GM21390 (cell line): ENCODE measurements at regions not wholly inside any gene's neighbourhood (a gene's known extent, or its start where the extent isn't known, plus 50 kb on each side); places are given as distances from the start of the nearest gene placed in this dataset.

Source experiments
- ATAC-seq: cut with Tn5 transposase; IDR thresholded peaks from one replicate; pipeline ENCODE4 v1.9.1; 2021; ENCODE audit not compliant: unreplicated experiment

DNA sequence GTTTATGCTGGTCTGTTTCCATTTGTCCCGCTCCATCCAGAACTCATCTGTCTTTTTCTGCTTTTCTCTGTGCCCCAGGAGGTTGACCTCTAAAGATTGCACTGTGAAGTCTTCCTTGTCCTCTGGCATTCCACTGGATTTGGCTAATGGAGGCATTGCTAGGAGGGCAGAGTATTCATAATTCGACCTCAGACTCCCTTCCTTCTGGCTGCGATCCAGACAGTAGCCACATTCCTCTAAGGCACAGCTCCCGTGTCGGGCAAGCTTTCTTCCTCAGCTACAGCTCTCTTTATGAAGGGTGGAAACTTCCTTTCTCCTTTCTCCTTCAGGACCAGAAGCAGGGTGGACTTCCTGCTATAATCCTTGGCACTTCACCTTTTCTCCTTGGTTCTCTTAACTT, 175.9 kb downstream of the BAMBI start:
- ATAC-seq = no peak

DNA sequence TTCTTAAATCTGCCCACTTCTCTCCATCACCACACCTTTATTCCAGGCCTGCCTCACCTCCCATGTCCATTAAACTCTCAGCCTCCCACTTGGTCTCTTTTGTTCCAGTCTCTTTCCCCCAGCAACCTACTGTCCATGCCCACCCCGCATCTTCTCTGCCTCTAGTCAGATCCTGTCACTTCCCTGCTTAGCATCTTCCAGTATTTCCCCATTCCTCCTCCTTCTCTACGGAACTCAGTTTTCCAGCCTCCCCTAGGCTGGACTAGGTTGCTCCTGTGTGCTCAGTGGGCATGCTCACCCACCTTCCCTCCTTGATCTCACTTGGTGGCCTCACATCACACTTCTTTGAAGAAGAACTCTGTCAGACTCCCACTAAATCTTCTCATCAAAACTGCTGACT, 179.8 kb downstream of the BAMBI start:
- ATAC-seq = no peak

DNA sequence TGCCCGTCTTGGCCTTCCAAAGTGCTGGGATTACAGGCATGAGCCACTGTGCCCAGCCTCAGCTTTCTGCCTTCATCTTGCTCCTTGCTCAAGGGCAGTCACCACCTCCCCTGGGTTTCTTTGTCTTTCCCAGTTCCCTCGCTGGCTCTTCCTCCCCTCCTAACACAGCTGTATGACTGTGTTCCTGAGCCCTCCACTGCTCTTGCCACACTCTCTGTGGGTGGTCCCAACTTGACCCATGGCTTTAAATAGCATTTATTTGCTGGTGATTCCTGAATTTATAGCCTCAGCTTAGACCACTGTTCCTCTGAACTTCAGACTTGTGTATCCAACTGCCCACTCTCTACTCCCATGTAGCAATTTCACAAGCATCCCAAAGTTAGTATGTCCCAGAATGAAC, 181.3 kb downstream of the BAMBI start:
- ATAC-seq = no peak

DNA sequence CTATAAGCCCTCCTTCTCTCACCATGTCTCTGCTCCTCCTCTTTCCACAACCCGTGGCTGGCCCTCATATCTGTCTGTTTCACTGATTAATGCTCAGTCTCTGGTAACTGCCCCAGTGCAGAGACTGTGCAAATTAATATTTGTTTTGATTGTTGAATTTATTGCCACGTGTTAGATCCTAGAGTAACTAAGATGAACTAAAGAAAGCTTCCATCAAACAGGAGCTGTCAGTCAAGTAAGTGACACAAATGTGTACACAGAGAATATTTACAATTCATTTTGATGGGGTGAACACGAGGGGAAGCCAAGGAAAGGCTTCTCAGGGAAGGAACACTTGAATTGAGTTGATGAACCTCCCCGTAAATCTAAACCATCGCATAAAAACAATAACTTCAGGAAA, 182.5 kb downstream of the BAMBI start:
- ATAC-seq = no peak

DNA sequence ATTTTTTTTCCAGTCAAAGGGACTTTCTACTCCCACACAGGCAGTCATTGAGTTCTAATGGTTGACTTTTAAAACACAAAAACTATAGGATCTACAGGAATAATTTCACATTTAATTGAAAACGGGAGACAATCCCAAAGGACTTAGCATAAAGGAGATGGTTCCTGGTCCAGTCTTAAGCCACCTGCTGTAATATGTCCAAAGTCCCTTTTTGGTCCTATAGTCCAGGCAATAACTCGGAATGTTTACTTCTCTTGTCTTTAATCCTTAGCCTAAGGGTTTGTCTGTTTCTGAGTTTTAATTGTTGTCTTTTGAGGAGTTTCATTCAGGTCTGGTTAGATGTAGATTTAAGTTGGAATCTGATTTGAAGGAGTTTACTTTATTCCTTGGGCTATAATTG, 184.9 kb downstream of the BAMBI start:
- ATAC-seq = no peak

DNA sequence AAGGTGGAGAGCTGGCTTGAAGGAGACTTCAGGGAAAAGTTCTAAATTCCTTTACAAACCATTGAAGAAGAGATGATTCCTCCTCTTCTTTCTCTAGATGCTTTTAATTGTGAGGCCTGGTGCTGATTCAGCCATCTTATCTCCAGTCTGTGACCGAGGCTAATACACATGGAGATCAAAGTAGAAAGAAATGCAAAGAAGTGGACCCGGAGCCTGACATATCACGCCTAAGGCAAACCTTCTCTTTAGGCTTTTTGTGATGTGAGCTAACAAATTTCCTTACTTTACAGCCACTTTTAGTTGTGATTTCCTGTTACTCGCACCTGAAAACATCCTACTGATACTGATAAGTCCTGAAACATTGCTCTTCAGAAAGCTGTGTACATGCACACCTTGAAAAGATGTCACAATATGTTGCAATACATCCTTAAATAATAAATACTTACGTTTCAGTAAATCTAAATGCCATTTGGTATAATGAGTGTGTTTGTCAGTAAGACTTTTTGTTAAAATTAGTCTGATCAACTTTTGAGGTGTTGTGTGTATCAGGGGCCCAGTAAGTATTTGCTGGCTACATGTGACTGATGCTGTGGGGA, 192.4 kb downstream of the BAMBI start:
- no peak for ATAC-seq

DNA sequence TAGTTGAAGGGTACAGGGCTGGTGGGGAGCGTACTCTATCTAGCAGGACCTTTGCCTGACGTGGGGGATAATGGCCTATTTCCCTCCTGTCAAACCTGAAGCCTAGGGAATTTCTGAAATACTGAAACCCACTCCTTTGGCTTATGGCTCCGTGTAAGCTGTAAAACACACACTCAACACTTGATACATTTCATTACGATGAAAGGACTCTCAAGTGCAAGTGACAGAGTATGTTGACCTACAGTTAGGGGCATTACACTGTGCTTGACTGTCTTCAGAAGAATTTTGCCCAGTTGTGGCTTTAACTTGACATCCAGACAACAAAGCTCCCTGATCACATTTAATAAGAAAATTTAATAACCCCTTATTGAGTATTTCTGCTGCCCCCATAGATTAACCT, 194.3 kb downstream of the BAMBI start:
- no peak for ATAC-seq

DNA sequence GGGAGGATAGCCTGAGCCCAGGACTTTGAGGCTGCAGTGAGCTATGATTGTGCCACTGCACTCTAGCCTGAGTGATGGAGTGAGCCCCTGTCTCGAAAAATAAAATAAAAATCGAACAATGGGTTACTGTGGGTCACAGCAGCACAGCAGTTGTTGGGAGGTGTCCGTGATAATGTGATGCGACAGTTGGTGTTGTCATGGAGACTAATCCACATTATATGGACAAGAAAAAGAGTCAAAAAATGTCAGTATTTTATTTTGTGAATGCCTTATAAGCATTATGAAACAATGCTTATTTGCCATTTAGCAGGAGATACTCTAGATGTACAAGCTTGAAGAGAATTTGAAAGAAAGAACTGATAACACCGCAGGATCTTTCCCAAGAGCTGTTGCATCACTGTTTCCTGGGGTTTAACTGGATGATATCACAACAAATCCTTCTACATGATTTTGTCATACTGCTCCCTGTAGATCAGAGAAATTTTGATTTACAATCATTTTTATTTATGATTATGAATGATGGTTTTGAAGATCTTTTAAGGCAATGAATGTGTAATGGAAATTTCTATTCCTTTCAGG, 195.4 kb downstream of the BAMBI start:
- ATAC-seq = no peak

DNA sequence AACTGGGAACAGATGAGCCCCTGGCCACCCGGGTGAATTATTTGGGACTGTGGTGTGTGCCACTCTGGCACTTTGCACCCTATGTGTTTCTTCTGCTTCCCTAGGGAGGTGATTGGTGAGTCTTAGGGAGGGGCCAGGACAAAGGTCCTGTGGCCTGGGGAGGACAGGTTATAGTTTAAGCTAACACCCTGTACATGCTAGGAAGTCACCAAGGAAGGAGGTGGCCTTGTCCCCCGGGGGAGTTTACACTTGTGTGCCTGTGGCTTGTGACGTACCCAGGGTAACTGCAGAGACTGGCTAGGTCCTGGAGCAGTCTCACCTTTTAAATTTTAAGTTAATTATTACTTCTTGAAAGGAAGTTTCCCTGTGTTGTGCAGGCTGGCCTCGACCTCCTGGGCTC, 196.2 kb downstream of the BAMBI start:
- ATAC-seq = no peak

DNA sequence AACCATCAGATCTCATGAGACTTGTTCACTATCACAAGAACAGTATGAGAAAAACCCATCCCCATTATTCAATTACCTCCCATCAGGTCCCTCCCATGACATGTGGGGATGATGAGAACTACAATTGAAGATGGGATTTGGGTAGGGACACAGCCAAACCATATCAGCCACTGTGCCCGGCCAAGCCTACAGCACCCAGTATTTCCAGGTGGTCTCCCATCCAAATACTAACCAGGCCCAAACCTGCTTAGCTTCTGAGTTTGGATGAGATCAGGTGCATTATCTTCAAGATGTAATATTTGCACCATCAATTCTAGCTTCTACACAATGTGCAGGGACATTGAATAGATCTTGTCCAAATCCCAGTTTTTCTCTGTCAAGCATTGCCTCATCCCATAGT, 196.9 kb downstream of the BAMBI start:
- no peak for ATAC-seq

DNA sequence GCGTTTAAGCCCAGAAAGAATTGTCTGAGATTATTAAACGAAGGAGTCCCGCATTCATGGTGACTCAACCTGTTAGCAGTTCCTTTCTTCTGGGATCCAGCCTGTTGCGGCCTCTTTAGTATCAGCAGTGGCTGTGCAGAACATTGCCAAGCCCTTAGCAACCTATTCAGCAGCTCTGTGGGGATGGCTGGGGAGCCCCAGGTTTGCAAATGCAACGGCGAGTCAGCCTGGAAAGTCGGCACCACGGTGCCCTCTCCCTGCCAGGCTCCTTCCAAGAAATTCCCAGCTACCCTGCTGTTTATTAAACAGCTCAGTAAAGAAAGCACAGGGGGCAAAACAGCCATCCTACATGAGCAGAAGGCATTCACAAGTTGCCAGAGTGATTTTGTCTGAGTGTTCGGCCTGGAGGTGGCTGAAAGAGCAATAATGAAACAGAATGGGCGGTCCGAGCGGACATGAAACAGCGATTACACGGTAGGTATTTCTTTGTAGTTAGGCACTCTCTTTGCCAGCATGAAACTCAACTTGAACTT, 198.3 kb downstream of the BAMBI start:
- no peak for ATAC-seq

DNA sequence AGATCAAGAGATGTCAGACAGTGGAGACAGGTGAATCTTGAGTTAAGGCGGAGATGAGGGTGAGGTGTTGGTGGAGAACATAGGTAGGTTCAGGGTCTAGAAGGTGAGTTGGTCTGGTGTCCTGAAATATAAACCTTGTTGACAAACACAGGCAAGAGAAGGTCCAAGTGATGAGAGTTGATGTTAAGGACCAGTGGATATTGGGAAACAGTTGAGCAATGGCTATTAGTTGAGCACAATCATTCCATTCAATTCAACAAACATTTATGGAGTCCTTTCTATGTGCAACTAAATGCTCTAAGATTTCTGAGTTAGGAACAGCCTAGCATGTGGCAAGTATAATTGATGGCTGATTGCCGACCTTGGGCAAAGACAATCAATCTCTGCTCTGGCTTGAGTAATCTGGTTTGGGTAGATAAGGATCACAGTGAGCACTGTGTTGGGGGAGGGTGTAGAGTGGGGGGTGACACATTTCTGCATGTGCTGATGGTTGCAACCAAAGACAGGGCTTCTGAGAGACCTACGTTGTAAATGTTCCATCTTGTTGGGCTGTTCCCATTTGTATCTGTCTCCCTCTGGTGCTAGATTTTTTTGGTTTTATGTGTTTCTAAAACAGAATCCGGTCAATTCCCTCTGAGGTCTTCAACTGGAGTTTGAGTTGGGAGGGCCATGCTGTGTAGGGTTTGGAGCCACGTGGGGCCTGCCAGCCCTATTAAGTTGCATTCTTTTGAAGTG, 201.1 kb downstream of the BAMBI start:
- no peak for ATAC-seq

DNA sequence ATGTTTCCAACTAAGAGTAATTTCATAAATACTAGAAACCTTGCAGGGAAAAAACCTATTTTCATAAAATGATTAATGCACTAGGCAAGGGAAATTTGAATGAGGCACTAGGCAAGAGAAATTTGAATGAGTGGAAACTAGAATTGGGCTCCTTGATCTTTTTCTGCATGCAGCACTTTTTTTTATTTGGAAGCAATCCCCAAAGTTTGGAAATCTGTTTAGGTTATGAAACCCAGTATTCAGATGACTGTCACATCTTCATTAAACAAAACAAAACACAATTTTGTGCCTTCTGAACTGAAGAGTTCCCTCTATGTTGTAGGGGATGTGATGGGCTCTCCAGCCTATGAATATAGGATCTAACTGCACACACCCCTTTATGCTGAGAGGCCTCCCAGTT, 201.9 kb downstream of the BAMBI start:
- ATAC-seq = no peak

DNA sequence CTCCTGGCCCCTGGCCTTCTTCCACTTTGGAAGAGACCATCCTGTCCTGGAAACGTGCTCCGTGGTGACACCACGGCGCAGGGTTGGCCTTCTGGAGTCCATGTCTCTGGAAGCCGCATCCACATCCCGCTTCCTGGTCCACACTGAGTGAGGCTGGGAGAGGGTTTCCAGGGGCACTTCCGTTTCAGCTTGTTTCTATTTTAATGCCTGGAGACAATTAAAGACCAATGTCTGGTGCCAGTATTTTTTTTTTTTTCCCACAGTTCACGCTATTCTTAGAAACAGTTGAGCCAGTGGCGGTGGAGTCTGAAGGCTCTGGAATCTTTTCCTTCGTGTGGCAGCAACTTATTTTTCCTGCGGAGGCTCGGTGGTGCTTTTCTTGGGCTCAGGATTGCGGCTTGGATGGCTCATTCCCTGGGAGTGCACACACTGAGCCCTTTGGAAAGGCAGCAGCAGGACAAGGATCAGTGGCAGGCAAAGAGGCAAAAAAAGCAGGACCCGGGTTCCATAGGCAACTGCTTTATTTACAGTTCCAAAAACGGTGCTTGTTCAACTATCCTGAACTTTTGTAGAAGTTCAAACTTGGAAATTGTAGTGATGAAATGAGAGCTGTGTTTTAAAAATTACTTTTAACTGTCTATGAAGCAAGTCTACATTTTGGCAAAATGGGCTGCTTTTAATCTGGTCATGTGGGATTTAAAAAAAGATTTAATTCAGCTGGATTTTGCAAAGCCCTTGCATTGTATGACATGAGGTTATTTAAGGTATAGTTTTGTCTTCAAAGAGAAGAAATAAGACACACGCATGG, 202.8 kb downstream of the BAMBI start:
- no peak for ATAC-seq

DNA sequence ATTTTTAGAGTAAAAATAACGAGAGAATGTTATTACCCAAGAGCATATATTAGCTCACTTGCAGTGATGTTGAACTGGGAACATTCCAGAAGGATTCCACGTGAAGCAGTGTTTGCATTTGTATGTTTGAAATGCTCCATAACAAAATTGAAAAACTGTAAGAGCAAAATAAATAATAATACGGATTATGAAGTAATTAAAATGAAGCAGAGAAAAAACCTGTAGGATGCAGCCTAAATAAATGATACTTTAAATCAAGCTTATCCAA, 203.3 kb downstream of the BAMBI start:
- ATAC-seq = no peak

DNA sequence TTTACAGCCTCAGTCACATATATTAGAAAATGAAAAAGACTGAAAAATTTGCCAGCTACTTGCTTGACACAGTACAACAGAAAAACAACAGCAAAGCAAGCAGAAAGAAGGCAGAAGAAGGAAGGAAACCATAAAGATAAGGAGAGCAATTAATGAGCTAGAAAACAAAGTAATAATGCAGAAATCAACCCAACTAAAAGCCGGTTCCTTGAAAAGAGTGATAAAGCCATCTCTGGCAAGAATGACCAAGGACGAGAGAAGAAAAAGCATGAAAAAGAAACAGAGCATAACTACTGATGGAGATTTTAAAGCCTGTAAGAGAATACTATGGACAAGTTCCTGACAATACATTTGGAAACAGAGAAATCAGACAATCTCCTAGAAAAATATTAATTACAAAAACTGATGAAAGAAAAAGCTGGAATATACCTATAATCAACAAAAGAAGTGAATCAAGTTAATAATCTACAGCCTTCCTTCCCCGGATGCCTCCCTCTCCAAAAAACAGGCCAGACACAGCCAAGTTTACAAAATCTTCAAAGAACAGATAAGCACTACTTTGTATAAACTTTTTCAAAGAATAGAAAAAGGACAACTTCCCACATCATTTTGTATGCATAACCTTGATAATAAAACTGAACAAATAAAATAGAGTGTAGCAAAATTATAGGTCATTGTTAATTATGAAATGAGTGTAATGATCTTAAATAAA, 204.0 kb downstream of the BAMBI start:
- ATAC-seq = no peak

DNA sequence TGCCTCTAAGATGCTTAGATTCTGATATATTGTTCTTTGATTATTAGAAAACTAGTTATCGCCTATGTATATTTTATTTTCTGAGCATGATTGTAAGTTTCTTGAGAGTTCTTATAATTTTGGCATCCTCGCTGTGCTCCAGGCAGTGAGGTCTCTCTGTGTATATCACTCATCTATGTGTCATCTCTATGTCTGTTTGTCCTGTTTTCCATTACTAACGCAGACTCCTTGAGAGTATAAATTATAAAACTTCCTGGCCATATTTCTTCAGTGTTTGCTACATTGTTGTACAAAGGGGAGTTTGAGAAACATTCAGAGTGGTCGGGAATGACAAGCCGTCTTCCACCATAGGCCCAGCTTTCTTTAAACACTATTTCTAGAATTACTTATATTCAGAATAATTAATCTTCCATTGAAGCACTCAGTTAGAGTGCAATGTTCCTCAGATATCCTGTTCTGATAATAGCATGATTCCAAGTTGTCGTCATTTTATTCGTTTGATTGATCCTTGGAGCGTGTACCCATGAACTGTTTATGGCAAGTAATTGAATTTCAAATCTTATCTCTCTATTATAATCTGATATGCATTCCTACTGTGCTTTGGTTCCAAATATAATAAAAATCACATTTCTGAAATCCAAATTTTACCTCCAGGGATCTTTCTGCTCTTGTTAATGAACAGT, 206.6 kb downstream of the BAMBI start:
- no peak for ATAC-seq

DNA sequence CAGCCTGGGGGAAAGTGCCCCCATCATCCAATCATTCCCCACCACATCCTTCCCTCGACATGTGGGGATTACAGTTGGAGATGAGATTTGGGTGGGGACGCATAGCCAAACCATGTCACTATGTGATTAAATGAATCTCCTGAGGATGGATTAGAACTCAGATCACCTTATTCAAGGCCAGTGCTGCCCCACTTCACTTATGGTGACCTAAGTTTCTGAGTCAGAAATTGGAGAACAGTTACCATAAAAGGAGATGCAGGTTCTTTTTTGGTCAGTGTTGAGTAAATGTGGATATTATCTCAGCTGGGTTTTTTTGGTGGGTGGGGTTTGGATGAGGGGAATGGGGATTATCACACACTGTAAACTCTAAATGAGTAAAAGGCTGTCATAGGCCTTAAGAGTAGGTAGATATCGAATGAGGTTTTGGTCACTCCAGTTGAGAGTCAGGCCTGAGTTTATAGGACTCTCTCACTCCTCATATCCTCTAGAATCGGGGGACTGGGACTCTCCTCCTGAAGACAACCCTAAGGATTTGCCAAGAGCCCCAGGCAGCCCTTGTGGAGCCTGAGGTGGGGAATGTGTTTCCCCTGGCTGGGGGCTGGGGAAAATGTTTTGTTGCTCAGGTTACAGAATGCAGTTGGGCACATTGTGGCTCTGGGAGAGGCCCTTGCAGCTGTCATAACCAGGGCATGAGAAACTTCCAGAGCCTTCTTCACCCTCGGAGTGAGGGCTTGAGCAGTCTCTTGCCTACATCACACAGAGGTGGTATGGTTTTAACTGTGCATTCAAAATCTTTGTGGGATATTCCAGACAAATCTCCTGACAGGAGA, 213.0 kb downstream of the BAMBI start:
- no peak for ATAC-seq

DNA sequence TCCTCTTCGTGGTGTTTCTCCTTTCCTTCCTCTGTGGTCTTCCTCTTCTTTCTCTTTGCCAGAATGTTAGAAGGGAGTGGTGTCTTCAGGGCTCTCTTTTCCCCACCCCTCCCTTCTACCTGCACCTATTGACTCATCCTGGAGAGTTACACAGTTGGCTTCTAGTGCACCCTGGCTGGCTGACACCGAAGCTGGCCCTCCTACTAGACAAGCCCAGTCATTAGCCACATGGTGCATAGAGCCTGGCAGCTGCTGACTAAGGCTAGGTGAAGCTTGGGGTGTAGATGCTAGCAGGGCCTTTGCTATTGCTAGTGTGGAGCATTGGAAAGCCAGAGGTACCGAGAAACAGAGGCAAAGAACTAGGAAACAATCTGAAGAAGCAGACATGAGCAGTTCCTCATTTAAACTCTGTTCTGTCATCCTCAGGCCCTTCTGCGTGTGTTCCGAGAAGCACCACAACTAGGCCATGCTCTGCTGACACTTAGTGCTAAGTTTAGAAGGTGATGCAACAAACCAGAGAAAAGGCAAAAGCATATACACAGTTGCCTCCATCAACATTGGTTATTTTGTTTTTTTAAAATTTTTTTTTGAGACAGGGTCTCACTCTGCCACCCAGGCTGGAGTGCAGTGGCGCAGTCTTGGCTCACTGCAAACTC, 213.9 kb downstream of the BAMBI start:
- no peak for ATAC-seq
